ENCODE measurements at regions not wholly inside any gene's neighbourhood (a gene's known extent, or its start where the extent isn't known, plus 50 kb on each side); places are given as distances from the start of the nearest gene placed in this dataset.

- no peaks in the 10 kb centered on the region for H3K27me3 Mint-ChIP-seq
- H3K27ac Mint-ChIP-seq = no peak overlapping the region
- H3K9me3 Mint-ChIP-seq (ENCODE audit: low read depth) = no peaks in the 10 kb centered on the region
- TF ChIP-seq CTCF (IDR thresholded peaks at IDR 0.05; ENCODE audit: unreplicated experiment) = no peak
- H3K36me3 Mint-ChIP-seq (ENCODE audit: insufficient read depth) = peaks cover 1% of the 10 kb centered on the region
- DNase-seq (ENCODE audit: low spot score, unreplicated experiment) = no peak
- peaks cover 6% of the 10 kb centered on the region for H3K4me1 Mint-ChIP-seq (ENCODE audit: low read depth)
- no peak overlapping the region for H3K4me3 Mint-ChIP-seq (ENCODE audit: low read depth)
These were observed 154.2 kb downstream of the FHIP1A start for GRCh38 chr4:151563194-151563593.

GRCh38 chr4:151564321-151564720 is 155.3 kb downstream of the FHIP1A start:
- H3K9me3 Mint-ChIP-seq (ENCODE audit: low read depth) = no peaks in the 10 kb centered on the region
- no peak for TF ChIP-seq CTCF (IDR thresholded peaks at IDR 0.05; ENCODE audit: unreplicated experiment)
- no peak for DNase-seq (ENCODE audit: low spot score, unreplicated experiment)
- H3K4me3 Mint-ChIP-seq (ENCODE audit: low read depth) = no peak overlapping the region
- peaks cover 4% of the 10 kb centered on the region for H3K36me3 Mint-ChIP-seq (ENCODE audit: insufficient read depth)
- no peak overlapping the region for H3K27ac Mint-ChIP-seq
- peaks cover 8% of the 10 kb centered on the region for H3K4me1 Mint-ChIP-seq (ENCODE audit: low read depth)
- no peaks in the 10 kb centered on the region for H3K27me3 Mint-ChIP-seq

- H3K4me1 Mint-ChIP-seq (ENCODE audit: low read depth) = peaks cover 6% of the 10 kb centered on the region
- H3K27ac Mint-ChIP-seq = no peak overlapping the region
- no peak for TF ChIP-seq CTCF (IDR thresholded peaks at IDR 0.05; ENCODE audit: unreplicated experiment)
- no peak overlapping the region for H3K4me3 Mint-ChIP-seq (ENCODE audit: low read depth)
- H3K9me3 Mint-ChIP-seq (ENCODE audit: low read depth) = no peaks in the 10 kb centered on the region
- no peaks in the 10 kb centered on the region for H3K27me3 Mint-ChIP-seq
- H3K36me3 Mint-ChIP-seq (ENCODE audit: insufficient read depth) = peaks cover 2% of the 10 kb centered on the region
- no peak for DNase-seq (ENCODE audit: low spot score, unreplicated experiment)
These were observed 156.6 kb downstream of the FHIP1A start for GRCh38 chr4:151565583-151565982.

GRCh38 chr4:151566053-151566452 is 157.1 kb downstream of the FHIP1A start:
- peaks cover 6% of the 10 kb centered on the region for H3K4me1 Mint-ChIP-seq (ENCODE audit: low read depth)
- TF ChIP-seq CTCF (IDR thresholded peaks at IDR 0.05; ENCODE audit: unreplicated experiment) = no peak
- no peaks in the 10 kb centered on the region for H3K27me3 Mint-ChIP-seq
- DNase-seq (ENCODE audit: low spot score, unreplicated experiment) = no peak
- no peak overlapping the region for H3K27ac Mint-ChIP-seq
- peaks cover 2% of the 10 kb centered on the region for H3K36me3 Mint-ChIP-seq (ENCODE audit: insufficient read depth)
- no peaks in the 10 kb centered on the region for H3K9me3 Mint-ChIP-seq (ENCODE audit: low read depth)
- H3K4me3 Mint-ChIP-seq (ENCODE audit: low read depth) = no peak overlapping the region

GRCh38 chr4:151567056-151567455 is 158.1 kb downstream of the FHIP1A start:
- Mint-ChIP-seq H3K27ac (no peak overlapping the region), H3K9me3 (ENCODE audit: low read depth) (no peaks in the 10 kb centered on the region), H3K36me3 (ENCODE audit: insufficient read depth) (peaks cover 2% of the 10 kb centered on the region), H3K27me3 (no peaks in the 10 kb centered on the region), H3K4me1 (ENCODE audit: low read depth) (peaks cover 6% of the 10 kb centered on the region), H3K4me3 (ENCODE audit: low read depth) (no peak overlapping the region)
- no peak for DNase-seq (ENCODE audit: low spot score, unreplicated experiment)
- no peak for TF ChIP-seq CTCF (IDR thresholded peaks at IDR 0.05; ENCODE audit: unreplicated experiment)

Data from progenitor cell of endocrine pancreas (in vitro differentiated cells).